NT2/D1 (cell line): ENCODE measurements at regions not wholly inside any gene's neighbourhood (a gene's known extent, or its start where the extent isn't known, plus 50 kb on each side); places are given as distances from the start of the nearest gene placed in this dataset.

Source experiments
- SUZ12 ChIP-seq: IDR thresholded peaks from 2 replicates; pipeline ENCODE4 v1.6.1; 2011; ENCODE audit not compliant: insufficient read length, insufficient read depth; ENCODE audit errors: extremely low read depth
- YY1 ChIP-seq: IDR thresholded peaks from 2 replicates; pipeline ENCODE4 v1.6.1; 2011; ENCODE audit not compliant: insufficient read length, insufficient read depth
- ZNF274 ChIP-seq: IDR thresholded peaks from 2 replicates; pipeline ENCODE4 v1.6.1; 2011; ENCODE audit warnings: mild to moderate bottlenecking, low read depth, low read length

DNA sequence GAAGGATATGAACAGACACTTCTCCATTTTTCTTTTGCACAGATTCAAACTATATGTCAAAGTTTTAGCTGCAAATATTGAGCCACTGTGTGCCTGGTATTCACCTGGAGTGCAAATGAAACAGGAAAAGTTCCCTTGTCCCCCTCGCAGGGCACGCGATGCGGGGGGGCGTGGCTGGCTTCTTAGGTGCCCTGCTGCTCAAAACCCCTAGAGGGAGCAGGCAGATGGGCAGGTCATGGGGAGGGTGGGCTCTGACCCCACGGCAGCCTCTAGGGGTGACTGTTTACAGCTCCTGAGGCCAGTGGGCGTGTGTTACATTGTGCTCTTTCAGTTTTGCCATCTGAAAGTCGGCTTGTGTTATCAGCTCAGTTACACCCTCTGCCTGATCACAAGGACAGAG, 931.2 kb upstream of the B3GALT2 start:
- TF ChIP-seq ZNF274 = no peak
- no peak for TF ChIP-seq YY1
- TF ChIP-seq SUZ12 = no peak
